ENCODE measurements at regions not wholly inside any gene's neighbourhood (a gene's known extent, or its start where the extent isn't known, plus 50 kb on each side); places are given as distances from the start of the nearest gene placed in this dataset.

DNA sequence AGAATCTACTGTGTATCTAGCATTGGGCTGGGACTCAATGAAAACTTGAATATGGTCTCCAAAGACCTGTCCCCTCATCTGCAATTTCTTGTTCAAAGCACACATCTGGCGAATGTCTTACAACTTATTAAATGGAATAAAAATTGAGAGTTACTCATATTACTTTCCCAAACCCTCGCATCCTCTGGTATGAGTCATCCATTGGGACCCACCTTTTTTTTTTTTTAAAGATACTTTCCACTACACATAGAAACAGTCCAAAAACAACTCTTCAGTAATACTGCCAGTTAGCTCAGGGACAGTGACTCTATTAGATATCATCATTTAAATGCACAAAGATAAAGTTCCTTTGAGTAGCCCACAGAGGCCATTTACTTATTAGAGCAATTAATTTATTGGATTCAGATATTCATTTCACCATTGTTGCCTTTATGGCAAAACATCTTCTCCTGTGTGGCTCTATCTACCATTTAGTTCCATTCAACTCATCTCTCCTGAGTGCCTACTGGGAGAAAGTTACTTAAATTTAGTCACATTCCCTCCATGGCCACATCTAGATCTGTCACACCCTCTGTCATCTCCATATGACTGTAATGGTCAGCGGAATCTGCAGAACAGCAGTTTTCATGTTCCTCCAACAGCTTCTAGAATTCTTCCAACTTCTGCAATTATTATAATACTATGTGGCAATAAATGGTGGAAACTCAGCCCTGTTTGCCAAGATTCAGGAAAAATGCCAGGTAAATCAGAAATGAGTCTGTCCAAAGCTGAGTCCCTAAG is 77.9 kb upstream of the ARHGEF3 start:
- no peak for TF ChIP-seq CTCF (IDR thresholded peaks at IDR 0.05)
- TF ChIP-seq TCF7L2 (IDR thresholded peaks at IDR 0.05; ENCODE audit: low read depth, low read length) = no peak
